ENCODE measurements at regions not wholly inside any gene's neighbourhood (a gene's known extent, or its start where the extent isn't known, plus 50 kb on each side); places are given as distances from the start of the nearest gene placed in this dataset.
"Not testable (repeated sequence)": the region's sequence is repeated elsewhere in the genome, so short reads cannot be mapped to it uniquely, and the experiment has no call there.

DNA sequence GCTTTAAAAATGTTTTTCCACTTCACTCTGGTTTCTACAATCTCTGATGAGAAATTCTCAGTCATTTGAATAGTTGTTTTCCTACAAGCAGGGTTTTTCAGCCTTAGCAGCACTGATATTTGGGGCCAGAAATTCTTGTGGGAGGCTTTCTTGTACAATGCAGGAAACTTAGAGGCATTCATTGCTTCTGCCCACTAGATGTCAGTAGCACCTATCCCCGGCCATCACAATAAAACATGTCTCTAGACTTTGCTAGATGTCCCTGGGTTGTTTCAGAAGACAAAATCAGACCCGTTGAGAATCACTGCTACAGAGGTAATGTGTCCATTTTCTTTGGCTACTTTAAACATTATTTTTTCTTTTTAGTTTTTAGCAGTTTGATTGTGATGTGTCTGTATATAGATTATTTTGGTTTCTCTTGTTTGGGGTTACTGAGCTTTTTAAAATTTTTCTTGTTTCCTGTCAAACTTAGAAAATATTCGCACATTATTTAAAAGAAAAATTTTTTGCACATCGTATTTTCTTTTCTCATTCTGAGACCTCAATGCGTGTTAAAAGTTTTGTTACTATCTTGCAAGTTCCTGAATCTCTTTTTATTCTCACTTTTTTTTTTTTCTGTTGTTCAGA is 60.8 kb upstream of the CCDC179 start:
- DNase-seq (ENCODE audit: low read depth in 2 of 2): peak in 1 of 2 donors; percentile 1

DNA sequence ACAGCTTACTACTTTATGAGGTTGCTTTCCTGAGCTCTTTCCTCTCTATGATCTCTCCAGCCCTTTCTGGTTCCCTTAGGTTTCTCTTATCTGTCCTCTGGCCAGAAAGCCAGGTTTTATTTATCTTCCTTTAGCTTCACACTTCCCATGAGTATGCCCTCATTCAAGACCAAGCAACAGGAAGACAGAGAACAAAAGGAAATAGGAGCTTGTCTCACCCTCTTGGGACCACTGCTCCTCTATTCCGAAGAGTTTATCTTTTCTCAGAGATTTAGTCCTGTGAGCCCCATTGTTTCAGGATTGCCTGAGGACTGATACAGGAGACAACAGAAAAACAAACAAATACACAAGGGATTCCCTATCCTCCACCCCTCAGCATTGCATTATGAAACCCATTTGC is 62.4 kb upstream of the CCDC179 start:
- DNase-seq (ENCODE audit: low read depth in 2 of 2): no peak

DNA sequence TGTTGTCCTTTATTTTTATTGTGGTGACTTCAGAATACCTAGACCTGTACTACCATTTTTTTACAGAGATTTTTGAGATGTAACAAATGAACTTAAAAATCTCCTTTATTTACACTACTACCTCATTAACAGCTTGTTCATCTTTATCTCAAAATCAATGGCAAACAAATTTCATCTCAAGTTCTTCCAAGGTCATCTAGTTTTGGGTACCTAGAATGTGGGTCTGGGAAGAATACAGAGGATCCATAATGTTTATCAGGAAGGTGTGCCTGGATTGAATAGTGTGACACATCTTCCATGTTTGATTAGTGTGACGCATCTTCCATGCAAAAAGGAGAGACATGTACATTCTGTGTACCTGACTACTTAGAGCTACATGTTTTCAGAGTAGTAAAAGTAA is 63.3 kb upstream of the CCDC179 start:
- DNase-seq (ENCODE audit: low read depth in 2 of 2): no peak

DNA sequence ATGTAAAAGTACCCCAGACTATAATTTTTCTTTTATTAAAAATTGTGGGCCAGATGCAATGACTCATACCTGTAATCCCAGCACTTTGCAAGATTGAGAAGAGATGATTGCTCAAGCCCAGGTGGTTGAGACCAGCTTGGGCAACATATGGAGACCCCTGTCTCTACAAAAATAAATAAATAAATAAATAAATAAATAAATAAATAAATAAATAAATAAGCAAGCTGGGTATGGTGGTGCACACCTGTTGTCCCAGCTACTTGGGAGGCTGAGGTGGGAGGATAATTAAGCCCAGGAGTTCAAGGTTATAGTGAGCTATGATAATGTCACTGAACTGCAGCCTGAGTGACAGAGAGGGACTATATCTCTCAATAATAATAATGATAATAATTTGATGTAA is 66.1 kb upstream of the CCDC179 start:
- no peak for DNase-seq (ENCODE audit: low read depth in 2 of 2)

DNA sequence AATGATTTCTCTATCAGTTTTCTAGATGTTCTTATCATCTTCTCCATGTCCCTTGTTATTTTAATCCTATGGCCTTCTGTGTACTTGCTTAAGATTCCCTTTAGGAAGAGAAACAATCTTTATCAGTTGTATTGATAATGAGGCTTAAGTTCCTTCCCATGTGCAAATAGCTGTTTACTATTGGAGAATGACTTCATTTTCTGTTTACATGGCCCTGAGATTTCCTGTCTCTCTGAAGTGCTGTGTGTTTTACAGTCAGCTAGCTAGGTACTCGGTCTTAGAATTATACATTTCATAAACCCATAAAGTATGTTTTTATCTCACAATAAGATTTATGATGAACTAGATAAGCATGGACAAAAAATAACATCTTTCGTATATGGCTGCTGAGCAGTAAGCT is 67.5 kb upstream of the CCDC179 start:
- DNase-seq (ENCODE audit: low read depth in 2 of 2): no peak

DNA sequence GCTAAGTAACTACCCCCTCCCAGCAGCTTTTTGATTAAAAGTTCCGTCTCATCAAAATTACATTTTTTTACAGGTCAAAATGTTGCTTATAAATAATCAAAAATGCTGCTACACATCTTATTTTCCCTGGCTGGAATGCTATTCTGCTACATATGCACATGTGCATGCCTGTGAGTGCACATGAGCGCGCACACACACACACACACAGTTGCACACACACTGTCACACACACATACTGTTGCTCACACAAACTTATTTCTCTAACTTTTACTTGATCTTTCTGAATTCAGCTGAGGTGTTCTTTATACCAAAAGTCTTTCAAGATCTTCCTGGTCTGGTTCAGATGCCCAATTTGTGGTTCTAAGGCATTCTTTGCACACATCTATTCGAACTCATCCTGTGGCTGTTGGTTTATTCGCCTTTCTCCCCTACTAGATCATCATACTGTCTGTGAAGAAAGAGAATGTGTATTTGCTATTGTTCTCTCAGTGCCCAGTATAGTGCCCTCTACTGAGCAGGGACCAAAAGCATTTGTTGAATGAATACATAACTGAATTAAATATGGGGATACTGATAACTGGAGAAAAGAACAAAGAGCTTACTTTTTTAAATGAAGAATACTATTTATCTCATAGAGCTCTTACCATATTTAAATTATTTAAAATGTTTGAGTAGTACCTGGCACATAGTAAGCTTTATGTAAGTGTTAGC is 68.1 kb upstream of the CCDC179 start:
- DNase-seq (ENCODE audit: low read depth in 2 of 2): no peak

DNA sequence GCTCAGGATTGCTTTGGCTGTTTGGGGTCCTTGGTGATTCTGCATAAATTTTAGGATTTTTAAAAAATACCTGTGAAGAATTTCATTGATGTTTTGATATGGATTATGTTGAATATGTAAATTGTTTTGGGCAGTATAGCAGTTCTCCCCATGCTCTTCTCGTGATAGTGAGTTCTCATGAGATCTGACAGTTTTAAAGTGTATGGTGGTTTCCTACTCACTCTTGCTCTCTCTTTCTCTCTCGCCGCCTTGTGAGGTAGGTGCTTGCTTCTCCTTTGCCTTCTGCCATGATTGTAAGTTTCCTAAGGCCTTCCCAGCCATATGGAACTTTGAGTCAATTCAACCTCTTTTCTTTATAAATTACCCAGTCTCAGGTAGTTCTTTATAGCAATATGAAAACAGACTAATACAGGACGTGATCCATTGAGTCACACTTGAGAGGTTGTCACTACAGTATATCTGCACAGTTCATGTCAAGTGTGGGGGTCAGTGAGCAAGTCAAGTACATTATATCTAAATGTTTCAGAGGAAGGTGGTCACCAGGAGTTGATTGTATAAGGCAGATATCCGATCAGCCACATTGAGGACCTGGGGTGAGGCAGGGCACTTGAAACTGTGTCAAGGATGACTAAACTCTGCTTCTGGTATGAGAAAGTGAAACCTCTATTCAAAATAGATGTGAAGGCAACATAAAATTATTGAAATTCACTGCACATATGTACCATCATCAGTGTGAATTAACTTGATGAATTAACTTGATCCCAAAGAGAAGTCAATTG is 70.7 kb upstream of the CCDC179 start:
- DNase-seq (ENCODE audit: low read depth in 2 of 2): no peak

DNA sequence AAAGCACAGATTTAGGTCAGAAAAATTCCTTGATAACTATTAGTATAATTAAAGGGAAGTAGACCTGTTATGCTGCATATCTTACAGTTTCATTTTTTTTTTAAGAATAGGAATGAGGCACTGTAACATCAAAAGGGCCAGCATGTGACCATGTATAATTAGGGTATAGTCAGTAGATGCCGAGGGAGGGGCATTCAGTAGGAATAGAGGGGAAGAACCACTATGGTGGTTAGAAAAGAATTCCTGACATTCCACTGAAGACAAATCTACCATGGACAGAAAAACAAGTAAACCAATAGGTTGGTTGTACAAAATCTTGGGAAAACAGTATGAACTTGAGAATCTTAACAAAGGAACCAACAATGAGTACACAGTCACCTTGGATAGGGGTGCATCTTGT is 78.4 kb upstream of the CCDC179 start:
- no peak for DNase-seq (ENCODE audit: low read depth in 2 of 2)

DNA sequence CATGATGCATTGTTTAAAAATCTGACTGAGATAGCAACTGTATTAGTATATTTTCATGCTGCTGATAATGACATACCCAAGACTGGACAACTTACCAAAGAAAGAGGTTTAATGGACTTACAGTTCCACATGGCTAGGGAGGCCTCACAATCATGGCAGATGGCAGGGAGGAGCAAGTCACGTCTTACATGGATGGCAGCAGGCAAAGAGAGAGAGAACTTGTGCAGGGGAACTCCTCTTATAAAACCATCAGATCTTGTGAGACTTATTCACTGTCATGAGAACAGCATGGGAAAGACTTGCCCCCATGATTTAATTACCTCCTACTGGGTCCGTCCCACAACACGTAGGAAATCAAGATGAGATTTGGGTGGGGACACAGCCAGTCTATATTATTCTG is 81.3 kb upstream of the CCDC179 start:
- DNase-seq (ENCODE audit: low read depth in 2 of 2): not testable (repeated sequence)

DNA sequence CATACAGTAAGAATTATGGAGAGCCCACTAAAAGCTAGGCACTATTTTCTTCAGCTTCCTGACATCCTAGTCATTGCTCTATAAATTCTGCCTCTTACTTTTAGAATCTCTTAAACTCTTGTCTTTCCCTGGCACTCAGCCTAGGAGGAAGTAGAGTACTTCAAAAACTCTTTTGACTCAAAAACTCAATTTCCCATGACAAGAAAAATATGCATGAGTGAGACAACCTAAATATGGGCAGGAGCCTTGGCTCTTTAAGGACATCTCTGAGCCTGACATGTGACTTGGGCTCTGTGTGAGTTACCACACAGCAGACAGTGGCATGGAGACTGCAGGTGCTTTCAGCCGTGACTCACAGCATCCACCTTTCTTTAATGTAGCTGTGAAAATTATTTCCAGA is 97.5 kb upstream of the CCDC179 start:
- no peak for DNase-seq (ENCODE audit: low read depth in 2 of 2)

DNA sequence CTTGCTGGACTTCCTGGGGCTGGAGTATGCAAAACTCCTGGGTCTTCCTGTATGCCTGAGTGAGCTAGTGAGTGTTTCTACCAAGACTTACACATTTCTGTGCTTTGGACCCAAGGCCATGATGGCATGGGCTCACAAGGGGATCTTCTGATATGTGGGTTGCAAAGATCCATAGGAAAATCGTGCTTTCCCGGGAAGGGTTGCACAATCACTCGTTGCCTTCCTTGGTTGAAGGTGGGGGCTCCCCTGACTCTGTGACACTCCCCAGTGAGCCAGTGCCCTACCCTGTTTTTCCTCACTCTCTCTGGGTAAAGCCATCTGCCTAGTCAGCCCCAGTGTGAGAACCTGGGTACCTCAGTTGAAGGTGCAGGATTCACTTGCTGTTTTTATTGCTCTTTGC is 114.0 kb upstream of the CCDC179 start:
- no peak for DNase-seq (ENCODE audit: low read depth in 2 of 2)

DNA sequence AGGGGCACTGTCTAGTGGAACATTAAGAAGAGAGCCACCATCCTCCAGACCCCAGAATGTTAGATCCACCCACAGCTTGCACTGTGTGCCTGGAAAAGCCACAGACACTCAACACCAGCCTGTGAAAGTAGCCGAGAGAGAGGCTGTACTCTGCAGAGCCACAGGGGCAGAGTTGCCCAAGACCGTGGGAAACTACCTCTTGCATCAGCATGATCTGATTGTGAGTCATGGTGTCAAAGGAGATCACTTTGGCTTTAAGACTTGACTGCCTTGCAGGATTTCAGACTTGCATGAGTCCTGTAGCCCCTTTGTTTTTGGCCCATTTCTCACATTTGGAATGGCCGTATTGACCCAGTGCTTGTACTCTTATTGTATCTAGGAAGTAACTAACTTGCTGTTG is 115.9 kb upstream of the CCDC179 start:
- peak in 1 of 2 donors; percentile 1 for DNase-seq (ENCODE audit: low read depth in 2 of 2)

DNA sequence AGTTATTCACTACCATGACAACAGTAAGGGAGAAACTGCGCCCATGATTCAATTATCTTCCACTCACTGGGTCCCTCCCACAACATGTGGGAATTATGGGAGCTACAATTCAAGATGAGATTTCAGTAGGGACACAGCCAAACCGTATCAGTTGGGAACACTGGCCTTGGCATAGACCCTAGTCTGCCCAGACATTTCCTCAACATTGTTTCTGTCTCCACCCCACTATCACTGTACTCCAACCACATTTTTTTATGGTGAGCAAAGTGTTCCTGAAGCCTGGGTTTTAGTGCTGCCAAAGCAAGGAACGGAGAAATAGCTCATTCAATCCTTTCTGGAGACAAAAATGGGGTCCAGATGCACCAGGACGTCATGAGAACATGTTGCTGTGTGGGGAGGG is 122.6 kb upstream of the CCDC179 start:
- DNase-seq (ENCODE audit: low read depth in 2 of 2): no peak

DNA sequence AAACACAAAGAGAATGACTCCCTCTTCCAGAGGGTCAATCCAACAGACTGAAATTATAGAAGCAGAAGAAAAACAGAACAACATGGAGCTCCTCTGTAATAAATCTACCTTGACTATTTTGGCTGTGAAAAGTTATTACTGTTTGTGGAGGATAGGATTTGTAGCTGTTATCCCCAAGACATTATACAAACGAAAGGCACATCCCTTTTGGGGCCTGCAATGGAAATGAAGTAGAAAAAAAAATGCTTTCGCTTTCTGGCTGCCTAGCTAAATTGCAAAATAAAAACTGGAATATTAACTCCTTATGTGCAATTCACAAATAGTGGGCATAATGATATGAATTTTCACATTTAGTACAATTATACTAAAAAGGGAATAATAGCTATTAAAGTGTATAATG is 123.8 kb upstream of the CCDC179 start:
- no peak for DNase-seq (ENCODE audit: low read depth in 2 of 2)

DNA sequence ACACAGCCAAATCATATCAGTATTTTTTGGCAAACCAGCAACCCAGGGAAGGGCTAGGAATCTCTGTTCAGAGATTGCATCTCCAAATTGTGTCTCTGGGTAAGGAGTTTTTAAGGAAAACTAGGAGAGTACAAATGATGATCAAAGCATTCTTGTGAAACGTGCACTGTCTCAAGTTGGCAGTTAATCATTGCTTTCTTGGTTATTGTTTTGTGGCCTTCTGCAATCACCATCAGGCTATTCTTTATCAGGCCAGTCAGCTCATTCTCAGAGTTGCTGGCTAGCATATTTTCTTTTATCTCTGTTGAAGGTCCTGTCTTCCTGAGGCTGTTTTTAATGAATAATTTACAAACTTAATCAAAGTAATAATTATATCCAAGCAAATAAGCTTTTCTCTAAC is 129.1 kb upstream of the CCDC179 start:
- no peak for DNase-seq (ENCODE audit: low read depth in 2 of 2)

DNA sequence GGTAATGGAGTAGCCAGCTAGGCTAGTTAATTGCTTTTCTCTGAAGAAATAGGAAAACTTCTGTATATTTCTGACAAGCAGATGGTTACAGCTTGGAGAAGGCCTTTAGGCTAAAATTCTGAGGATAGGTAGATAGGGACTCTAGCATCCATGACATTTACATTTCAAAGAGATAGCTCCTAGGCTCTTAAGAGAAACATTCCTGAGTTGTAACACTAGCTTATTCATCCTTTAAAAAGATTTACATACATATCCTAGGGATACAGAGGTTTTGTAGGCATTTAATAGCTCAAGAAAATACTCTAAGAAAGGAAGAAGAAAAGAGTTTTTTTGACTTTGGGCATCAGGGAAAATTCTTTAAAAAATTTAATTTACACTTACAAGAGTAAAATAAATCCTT is 130.9 kb upstream of the CCDC179 start:
- DNase-seq (ENCODE audit: low read depth in 2 of 2): no peak

DNA sequence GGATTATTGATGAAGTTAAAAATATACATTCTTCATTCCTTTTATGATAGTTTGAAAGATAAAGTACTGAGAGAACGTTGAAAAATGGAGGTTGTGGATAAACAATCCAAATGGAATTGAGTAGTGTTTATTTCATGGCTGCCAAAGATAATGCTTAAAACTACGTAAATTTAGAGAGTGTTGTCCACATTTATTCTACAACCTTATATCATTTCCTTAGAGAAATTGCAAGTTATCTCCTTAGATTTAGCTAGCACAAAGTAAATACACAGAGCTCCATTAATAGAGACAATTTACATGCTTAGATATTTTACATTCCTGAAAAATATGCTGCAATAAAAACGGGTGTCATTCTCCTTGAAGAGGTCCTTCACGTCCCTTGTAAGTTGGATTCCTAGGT is 146.5 kb upstream of the CCDC179 start:
- DNase-seq (ENCODE audit: low read depth in 2 of 2): no peak

DNA sequence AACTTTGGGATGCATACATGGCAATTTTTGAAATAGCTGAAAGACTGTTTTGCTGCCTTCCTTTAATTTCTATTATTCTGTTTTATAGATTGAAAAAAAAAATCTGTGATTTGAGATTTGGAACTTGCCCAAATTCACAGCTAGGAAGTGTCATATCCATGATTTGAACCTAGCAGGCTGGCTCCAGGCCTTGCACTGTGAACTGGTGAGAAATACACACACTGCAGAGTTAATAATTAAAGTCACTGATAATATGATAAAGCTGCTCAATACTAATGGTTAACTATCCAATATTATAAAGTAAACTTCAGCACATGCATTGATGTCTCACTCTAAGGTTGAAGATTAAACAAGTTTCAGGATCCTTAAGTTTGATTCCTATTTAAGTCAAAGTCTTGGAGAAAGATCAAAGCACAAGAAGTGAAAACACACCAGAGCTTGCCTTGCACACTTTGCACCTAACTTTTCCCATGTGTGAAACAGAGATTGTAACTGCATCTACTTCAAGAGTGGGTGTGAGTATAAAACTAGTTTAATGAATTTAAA is 150.6 kb upstream of the CCDC179 start:
- no peak for DNase-seq (ENCODE audit: low read depth in 2 of 2)

DNA sequence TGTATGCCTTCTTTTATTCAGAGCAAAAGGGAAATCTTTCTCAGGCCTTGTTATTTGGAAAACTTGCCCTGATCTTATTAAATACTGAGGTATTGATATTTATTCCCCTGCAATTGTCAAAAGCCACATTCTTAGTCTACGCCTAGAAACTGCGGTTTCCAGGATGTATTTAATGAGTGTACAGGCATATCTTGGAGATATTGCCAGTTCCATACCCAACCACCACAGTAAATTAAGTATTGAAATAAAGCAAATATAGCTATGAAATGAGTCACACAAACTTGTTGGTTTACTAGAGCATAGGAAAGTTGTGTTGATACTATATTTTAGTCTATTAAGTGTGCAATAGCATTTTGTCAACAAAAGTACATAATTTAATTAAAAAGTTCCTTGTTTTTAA is 152.7 kb upstream of the CCDC179 start:
- DNase-seq (ENCODE audit: low read depth in 2 of 2): no peak

DNA sequence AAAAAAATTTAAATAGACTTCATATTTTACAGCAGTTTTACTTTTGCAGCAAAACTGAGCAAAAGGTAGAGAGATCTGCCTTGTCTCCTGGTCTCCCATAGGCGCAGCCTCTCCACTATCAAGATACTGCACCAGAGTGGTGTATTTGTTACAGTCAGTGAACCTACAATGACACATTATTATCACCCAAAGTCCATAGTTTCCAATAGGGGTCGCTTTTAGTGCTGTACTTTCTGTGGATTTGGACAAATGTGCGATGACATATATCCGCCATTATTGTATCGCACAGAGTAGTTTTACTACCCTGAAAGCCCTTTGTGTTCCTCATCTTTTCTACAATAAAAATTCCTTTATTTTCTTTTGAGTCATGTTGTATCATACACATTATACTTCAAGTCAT is 153.2 kb upstream of the CCDC179 start:
- no peak for DNase-seq (ENCODE audit: low read depth in 2 of 2)

DNA sequence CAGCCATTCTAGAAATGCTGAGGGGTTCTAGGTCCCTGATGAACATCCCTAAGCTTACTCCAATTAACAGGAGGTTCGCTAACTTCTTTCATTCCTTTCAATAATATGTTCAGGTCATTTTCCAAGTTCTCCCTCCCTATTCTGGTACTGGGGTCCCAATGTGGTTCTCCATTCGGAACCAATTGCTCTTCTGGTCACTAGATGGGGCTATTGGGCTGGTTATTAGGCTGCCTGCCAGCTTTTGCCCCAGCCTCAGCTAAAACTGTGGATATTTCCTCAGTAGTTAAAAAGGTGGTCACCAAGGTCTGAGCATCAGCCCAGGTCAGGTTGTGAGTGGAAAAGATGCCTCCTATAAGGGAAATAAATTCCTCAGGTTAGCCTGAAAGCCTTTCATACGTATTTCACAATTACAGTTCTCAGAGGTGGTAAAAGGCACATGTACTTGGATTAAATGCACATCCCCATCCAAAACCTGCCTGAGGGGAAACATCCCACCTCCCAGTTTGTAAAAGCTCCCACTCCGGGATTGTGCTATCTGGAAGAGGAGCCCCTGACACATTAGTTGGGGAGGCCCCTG is 161.1 kb upstream of the CCDC179 start:
- no peak for DNase-seq (ENCODE audit: low read depth in 2 of 2)

DNA sequence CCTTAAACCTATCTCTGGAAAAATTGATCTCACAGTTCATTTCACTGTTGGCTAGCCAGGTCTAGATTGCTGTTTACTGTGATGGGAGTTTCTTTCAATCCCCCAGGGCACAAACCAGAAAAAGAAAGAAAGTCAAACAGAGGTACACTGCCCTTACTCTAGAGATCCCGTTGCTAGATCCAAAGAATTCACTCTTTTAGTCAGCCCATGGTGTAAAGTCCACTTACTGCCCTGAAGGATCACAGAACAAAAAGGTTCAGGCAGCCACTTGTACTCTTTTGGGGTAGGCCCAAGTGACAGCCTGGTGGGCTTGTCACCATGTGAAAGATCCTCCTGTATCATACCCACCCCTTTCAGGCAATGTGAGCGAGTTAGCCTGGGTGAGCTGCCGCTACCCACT is 162.6 kb upstream of the CCDC179 start:
- DNase-seq (ENCODE audit: low read depth in 2 of 2): no peak

DNA sequence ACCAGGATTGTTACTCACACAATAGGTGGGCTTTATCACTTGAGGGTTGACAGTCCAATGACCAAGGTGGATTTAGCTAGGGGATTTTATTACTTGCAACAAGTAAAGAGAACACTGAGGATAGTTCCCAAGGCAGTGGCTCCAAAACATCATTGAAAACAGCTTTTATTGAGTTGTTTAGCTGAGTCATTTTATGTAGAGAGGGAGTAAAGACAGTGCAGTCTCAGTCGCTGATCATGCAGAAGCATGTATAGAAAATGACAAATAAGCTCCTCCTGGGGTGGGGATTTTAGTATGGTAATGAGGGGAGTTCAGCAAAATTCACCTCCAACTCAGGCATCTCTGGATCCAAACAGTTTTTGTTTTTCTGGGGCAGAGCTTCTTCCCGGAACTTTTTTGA is 163.0 kb upstream of the CCDC179 start:
- no peak for DNase-seq (ENCODE audit: low read depth in 2 of 2)
